PFSK-1 (cell line): ENCODE measurements at regions not wholly inside any gene's neighbourhood (a gene's known extent, or its start where the extent isn't known, plus 50 kb on each side); places are given as distances from the start of the nearest gene placed in this dataset.

Source experiments
- FOXP2 ChIP-seq: optimal IDR thresholded peaks from 2 replicates; pipeline ENCODE3; 2011; ENCODE audit warnings: borderline replicate concordance, control low read depth, inconsistent platforms; ENCODE audit not compliant: insufficient read depth; ENCODE audit errors: extremely low read length, extremely low read depth
- POLR2AphosphoS5 ChIP-seq: IDR thresholded peaks from 2 replicates; pipeline ENCODE4 v1.6.1; 2012; ENCODE audit warnings: low read depth, mild to moderate bottlenecking, control low read depth, low read length, moderate library complexity
- SIN3A ChIP-seq: IDR thresholded peaks from 2 replicates; pipeline ENCODE4 v1.6.1; 2012; ENCODE audit warnings: mild to moderate bottlenecking, low read length, moderate library complexity, borderline replicate concordance; ENCODE audit not compliant: insufficient read depth
- TAF1 ChIP-seq: IDR thresholded peaks from 2 replicates; pipeline ENCODE4 v1.6.1; 2012; ENCODE audit warnings: low read length, control low read depth, borderline replicate concordance; ENCODE audit not compliant: insufficient read depth
- TF ChIP-seq, protein P1 (sequence below), 2 experiments: IDR thresholded peaks; 2 replicates each; pipeline versions ENCODE4 v1.6.1 to v1.8.0; 2011 to 2012; ENCODE audit warnings: low read depth in 2 of 2, low read length in 2 of 2, control low read depth in 1 of 2, inconsistent platforms in 1 of 2, mild to moderate bottlenecking in 1 of 2, moderate library complexity in 1 of 2; ENCODE audit not compliant: insufficient read depth in 1 of 2

DNA sequence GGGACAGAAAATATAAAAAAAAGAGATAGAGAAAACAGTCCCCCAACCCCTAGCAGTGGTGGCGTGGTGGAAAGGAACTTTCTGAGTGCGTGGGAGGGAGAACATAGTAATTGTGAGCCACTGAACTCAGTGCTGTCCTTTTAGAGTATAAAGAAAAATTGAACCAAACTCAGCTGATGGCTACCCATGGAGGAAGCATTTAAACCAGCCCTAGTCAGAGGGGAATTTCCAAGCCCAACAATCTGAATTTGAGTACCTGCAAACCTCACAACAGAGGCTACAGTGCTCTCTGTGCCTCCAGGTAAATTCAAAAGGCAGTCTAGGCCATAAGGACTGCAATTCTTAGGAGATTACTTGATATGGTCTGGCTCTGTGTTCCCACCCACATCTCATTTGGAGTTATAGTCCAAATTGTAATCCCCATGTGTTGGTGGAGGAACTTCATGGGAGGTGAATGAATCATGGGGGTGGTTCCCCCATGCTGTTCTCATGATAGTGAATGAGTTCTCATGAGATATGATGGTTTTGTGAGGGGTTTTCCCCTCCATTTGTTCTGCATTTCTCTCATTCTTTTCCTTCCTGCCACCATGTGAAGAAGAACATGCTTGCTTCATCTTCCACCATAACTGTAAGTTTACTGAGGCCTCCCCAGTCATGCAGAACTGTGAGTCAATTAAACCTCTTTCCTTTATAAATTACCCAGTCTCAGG is 687.8 kb downstream of the FAM181B start:
- TF ChIP-seq POLR2AphosphoS5 (no peak), FOXP2 (no peak)

DNA sequence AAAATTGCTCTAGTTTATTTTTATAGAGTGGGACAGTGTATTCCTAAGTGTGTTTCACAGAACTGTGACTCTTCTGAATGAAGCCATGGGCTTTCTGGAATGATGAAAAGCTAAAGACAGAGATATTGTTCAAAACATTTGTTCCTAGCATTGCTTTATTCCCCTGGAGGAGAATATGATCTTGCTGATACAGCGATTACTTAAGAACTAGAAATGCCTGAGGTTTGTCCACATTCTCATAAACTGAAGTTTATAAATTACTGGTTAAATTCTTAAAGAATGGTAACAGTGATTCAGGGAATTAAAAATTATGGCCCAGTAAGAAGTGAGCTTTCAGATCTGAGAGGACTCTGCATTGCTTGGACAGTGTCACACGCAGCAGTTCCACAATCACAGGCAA is 690.3 kb downstream of the FAM181B start:
- TF ChIP-seq POLR2AphosphoS5 (no peak), SIN3A (no peak), FOXP2 (no peak), TAF1 (no peak)
- TF ChIP-seq, protein P1, sequence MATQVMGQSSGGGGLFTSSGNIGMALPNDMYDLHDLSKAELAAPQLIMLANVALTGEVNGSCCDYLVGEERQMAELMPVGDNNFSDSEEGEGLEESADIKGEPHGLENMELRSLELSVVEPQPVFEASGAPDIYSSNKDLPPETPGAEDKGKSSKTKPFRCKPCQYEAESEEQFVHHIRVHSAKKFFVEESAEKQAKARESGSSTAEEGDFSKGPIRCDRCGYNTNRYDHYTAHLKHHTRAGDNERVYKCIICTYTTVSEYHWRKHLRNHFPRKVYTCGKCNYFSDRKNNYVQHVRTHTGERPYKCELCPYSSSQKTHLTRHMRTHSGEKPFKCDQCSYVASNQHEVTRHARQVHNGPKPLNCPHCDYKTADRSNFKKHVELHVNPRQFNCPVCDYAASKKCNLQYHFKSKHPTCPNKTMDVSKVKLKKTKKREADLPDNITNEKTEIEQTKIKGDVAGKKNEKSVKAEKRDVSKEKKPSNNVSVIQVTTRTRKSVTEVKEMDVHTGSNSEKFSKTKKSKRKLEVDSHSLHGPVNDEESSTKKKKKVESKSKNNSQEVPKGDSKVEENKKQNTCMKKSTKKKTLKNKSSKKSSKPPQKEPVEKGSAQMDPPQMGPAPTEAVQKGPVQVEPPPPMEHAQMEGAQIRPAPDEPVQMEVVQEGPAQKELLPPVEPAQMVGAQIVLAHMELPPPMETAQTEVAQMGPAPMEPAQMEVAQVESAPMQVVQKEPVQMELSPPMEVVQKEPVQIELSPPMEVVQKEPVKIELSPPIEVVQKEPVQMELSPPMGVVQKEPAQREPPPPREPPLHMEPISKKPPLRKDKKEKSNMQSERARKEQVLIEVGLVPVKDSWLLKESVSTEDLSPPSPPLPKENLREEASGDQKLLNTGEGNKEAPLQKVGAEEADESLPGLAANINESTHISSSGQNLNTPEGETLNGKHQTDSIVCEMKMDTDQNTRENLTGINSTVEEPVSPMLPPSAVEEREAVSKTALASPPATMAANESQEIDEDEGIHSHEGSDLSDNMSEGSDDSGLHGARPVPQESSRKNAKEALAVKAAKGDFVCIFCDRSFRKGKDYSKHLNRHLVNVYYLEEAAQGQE (IDR thresholded peaks at IDR 0.05; ENCODE audit: insufficient read depth in 1 of 2, low read depth in 2 of 2, low read length in 2 of 2): no peak

DNA sequence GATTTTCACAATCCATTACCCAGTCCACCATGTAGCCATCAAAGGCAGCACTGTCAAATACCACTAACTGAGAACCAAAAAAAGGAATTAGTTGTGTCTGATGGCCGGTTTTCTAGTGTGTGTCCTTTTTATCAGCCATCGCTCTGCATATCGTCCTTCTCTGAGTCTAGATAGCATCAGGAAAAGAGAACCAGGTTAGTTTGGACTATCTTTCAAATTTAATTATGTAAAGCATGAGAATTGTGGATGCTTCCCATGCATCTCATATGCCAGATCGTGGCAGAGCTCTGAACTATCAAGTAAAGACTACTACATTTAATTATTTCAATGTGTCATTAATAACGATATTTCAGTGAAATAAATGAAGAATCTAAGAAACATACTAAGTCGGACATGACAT is 691.9 kb downstream of the FAM181B start:
- TF ChIP-seq TAF1: no peak
- TF ChIP-seq, protein P1 (IDR thresholded peaks at IDR 0.05; ENCODE audit: insufficient read depth in 1 of 2, low read depth in 2 of 2, low read length in 2 of 2): no peak
- no peak for TF ChIP-seq POLR2AphosphoS5

DNA sequence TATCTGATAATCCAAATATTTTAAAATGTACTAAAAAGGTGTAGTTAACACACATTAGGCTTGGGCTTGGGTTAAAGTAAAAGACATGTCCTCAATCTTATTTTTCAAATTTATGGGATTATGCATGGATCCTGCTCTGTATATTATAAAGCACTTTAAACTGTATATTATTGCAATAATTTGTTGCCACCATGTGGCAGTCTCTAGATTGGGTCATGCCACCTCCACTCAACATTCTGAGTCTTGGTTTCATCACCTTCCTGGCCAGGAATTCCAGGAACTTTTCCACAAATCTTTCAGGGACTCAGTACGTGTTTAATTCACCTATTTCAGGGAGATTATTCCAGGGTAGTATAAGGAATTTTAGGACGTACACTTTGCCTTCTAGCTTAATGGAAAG is 695.5 kb downstream of the FAM181B start:
- TF ChIP-seq, protein P1 (IDR thresholded peaks at IDR 0.05; ENCODE audit: insufficient read depth in 1 of 2, low read depth in 2 of 2, low read length in 2 of 2): no peak

DNA sequence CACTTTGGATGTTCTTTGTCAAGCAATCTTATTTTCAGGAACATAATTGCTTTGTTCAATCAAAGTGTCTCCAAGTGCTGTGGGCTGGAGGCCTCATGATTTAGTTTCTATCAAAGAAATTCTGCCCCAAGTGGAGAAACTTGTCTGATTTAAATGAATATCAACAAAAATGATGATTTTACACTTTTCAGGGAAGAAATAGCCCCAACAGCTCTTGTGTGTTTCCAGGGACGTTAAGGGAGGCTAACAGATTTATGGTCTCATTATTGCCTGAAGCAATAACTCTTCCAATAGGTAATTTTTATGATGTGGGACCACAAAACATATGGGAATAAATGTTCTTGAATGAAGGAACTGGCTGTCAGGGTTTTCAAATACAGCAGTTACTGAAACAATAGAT is 699.1 kb downstream of the FAM181B start:
- no peak for TF ChIP-seq POLR2AphosphoS5
- TF ChIP-seq SIN3A: no peak
- TF ChIP-seq, protein P1 (IDR thresholded peaks at IDR 0.05; ENCODE audit: insufficient read depth in 1 of 2, low read depth in 2 of 2, low read length in 2 of 2): no peak
- TF ChIP-seq FOXP2: no peak
- TF ChIP-seq TAF1: no peak
